ENCODE measurements at regions not wholly inside any gene's neighbourhood (a gene's known extent, or its start where the extent isn't known, plus 50 kb on each side); places are given as distances from the start of the nearest gene placed in this dataset.

- TF ChIP-seq RAD21 (IDR thresholded peaks at IDR 0.05 in 1 of 2, conservative IDR thresholded peaks at IDR 0.05 in 1 of 2; ENCODE audit: low read depth in 2 of 2, low read length in 2 of 2) = no peak
- TF ChIP-seq BCL11A (IDR thresholded peaks at IDR 0.05; ENCODE audit: low read depth in 2 of 2, low read length in 2 of 2) = no peak
- TF ChIP-seq MAFK (IDR thresholded peaks at IDR 0.05; ENCODE audit: low read depth, low read length) = no peak
- TF ChIP-seq EZH2 (IDR thresholded peaks at IDR 0.05; ENCODE audit: low read depth, low read length, severe bottlenecking) = no peak
- TF ChIP-seq TBP (IDR thresholded peaks at IDR 0.05; ENCODE audit: low read depth, low read length) = no peak
- TF ChIP-seq SIRT6 (IDR thresholded peaks at IDR 0.05; ENCODE audit: low read length) = no peak
Measured at GRCh38 chr3:150041877-150042276, 71.2 kb upstream of the PFN2 start (continued).
